OCI-M1 (cell line): ENCODE measurements at regions not wholly inside any gene's neighbourhood (a gene's known extent, or its start where the extent isn't known, plus 50 kb on each side); places are given as distances from the start of the nearest gene placed in this dataset.
A peak's percentile ranks its signal among the peaks of the same experiment; 100 is the strongest.

Experiments used
- DNase-seq: peaks from one replicate; lab custom pipeline; 2025; lab: John Stamatoyannopoulos, UW

GRCh38 chr9:81847181-81847915, 80.9 kb upstream of the SPATA31D4 start:
- DNase-seq: no peak

GRCh38 chr9:81848472-81848871, 79.8 kb upstream of the SPATA31D4 start:
- peak; percentile 8 for DNase-seq

GRCh38 chr9:81849631-81850259, 78.5 kb upstream of the SPATA31D4 start:
- no peak for DNase-seq

- no peak for DNase-seq
Observed at GRCh38 chr9:81850724-81851123, 77.5 kb upstream of the SPATA31D4 start.

- no peak for DNase-seq
Observed at GRCh38 chr9:81851340-81851739, 76.9 kb upstream of the SPATA31D4 start.

GRCh38 chr9:81852820-81853219, 75.4 kb upstream of the SPATA31D4 start:
- no peak for DNase-seq

GRCh38 chr9:81855538-81855937, 72.7 kb upstream of the SPATA31D4 start:
- no peak for DNase-seq

- no peak for DNase-seq
Observed at GRCh38 chr9:81858657-81859430, 69.4 kb upstream of the SPATA31D4 start.

- no peak for DNase-seq
Observed at GRCh38 chr9:81860581-81860980, 67.6 kb upstream of the SPATA31D4 start.

- no peak for DNase-seq
Observed at GRCh38 chr9:81861644-81862043, 66.6 kb upstream of the SPATA31D4 start.

- no peak for DNase-seq
Observed at GRCh38 chr9:81868145-81868544, 60.1 kb upstream of the SPATA31D4 start.

- DNase-seq: no peak
Observed at GRCh38 chr9:81871695-81872094, 56.5 kb upstream of the SPATA31D4 start.

GRCh38 chr9:81874250-81874649, 54.0 kb upstream of the SPATA31D4 start:
- DNase-seq: no peak

- no peak for DNase-seq
Observed at GRCh38 chr9:81874931-81875330, 53.3 kb upstream of the SPATA31D4 start.

- no peak for DNase-seq
Observed at GRCh38 chr9:81877047-81877446, 51.2 kb upstream of the SPATA31D4 start.
